ENCODE measurements at regions not wholly inside any gene's neighbourhood (a gene's known extent, or its start where the extent isn't known, plus 50 kb on each side); places are given as distances from the start of the nearest gene placed in this dataset.

- no peak for DNase-seq (ENCODE audit: low read depth in 2 of 2)
Observed at GRCh38 chr17:45715787-45716186, 68.3 kb upstream of the CRHR1 start.

GRCh38 chr17:45718791-45719190 lies 65.3 kb upstream of the CRHR1 start:
- no peak for DNase-seq (ENCODE audit: low read depth in 2 of 2)

GRCh38 chr17:45719335-45720071 lies 64.6 kb upstream of the CRHR1 start:
- DNase-seq (ENCODE audit: low read depth in 2 of 2): no peak

- DNase-seq (ENCODE audit: low read depth in 2 of 2): no peak
Observed at GRCh38 chr17:45720386-45720785, 63.7 kb upstream of the CRHR1 start.

- no peak for DNase-seq (ENCODE audit: low read depth in 2 of 2)
Observed at GRCh38 chr17:45722161-45722560, 62.0 kb upstream of the CRHR1 start.

DNA sequence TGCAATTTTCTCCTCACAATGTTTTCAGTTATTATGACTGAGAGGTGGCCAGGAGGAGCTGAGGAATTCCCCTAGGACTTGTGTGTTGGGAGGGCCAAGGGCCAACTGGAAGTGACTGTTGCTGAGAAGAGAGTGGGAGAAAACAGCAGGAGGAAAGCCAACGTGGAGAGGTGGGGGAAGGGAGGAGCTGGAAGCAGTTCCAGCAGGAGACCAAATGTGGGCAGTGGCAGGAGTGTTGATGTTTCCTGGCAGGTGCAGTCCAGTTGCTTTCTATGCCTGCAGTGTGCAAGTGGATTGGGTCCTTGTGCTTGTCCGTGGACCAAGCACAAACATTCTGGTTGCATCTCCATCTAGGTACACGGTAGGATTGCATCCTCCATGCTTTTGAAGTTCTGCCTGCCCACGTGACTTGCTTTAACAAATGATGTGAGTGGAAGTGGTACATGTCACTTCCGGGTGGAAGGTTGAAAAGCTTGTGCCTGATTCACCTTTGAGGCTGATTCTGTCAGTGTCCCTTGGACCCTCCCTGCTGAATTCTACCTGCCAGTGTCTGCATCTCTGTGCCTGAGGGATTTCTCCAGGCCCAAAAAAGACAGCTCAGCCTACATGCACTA lies 54.7 kb upstream of the CRHR1 start:
- DNase-seq (ENCODE audit: low read depth in 2 of 2): no peak

DNA sequence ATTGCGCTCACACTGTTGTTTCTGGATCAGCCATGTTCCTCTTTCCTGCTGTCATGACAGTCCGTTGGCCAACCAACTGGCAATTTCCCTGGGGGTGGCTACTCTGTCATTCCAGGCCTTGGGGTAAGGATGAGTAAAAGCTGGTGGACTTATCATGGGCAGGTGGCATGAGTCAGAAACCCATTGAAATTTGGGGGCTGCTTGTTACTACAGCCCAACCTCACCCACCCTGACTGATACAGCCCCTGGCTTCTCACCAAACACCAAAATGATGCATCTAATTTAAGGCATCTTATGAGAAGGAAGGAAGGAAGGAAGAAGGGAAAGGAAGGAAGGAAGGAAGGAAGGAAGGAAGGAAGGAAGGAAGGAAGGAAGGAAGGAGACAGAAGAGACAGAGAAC lies 53.9 kb upstream of the CRHR1 start:
- no peak for DNase-seq (ENCODE audit: low read depth in 2 of 2)

GRCh38 chr17:45731459-45731858 lies 52.7 kb upstream of the CRHR1 start:
- no peak for DNase-seq (ENCODE audit: low read depth in 2 of 2)

GRCh38 chr17:45732926-45733505 lies 51.1 kb upstream of the CRHR1 start:
- DNase-seq (ENCODE audit: low read depth in 2 of 2): no peak

- no peak for DNase-seq (ENCODE audit: low read depth in 2 of 2)
Observed at GRCh38 chr17:45733781-45734180, 50.3 kb upstream of the CRHR1 start.

Measured in stimulated activated CD4-positive, alpha-beta T cell treated with anti-CD3 and anti-CD28 coated beads, Interleukin-15, amount 100 ng/mL, for 48 hours (primary cell).